ENCODE measurements at regions not wholly inside any gene's neighbourhood (a gene's known extent, or its start where the extent isn't known, plus 50 kb on each side); places are given as distances from the start of the nearest gene placed in this dataset.
"Not testable (repeated sequence)": the region's sequence is repeated elsewhere in the genome, so short reads cannot be mapped to it uniquely, and the experiment has no call there.

- DNase-seq (ENCODE audit: low spot score) = not testable (repeated sequence)
These were observed 61.7 kb downstream of the DMRTA1 start for GRCh38 chr9:22508354-22508753.

- DNase-seq (ENCODE audit: low spot score) = no peak
These were observed 62.2 kb downstream of the DMRTA1 start for GRCh38 chr9:22508790-22509189.

GRCh38 chr9:22512495-22512894 is 65.9 kb downstream of the DMRTA1 start:
- DNase-seq (ENCODE audit: low spot score) = no peak

GRCh38 chr9:22514871-22515270 is 68.2 kb downstream of the DMRTA1 start:
- peak; percentile 25 for DNase-seq (ENCODE audit: low spot score)

DNA sequence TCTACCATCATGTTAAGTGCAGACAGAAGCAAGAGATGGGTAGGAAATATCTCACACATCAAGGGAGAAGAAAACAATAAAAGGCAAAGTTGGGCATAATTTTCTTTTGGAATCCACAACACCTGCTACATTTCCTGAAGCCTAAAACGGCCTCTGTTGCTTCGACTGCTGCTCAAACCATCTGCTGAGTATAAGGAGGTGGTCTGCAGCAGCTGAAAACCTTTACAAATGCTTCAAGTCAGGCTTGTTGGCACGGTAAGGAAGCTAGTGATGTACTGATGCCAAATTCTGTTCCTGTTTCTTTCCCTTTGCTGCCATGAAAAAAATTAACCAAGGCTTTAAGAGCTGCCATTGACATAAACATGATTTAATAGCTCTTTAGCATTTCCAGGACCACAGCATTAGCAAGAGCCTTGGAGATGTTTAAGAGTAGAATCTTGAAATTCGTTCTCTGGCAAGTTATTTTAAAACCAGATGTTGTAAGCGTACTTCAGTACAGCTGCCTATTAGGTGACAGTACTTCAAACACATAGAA is 75.6 kb downstream of the DMRTA1 start:
- DNase-seq (ENCODE audit: low spot score) = no peak

DNA sequence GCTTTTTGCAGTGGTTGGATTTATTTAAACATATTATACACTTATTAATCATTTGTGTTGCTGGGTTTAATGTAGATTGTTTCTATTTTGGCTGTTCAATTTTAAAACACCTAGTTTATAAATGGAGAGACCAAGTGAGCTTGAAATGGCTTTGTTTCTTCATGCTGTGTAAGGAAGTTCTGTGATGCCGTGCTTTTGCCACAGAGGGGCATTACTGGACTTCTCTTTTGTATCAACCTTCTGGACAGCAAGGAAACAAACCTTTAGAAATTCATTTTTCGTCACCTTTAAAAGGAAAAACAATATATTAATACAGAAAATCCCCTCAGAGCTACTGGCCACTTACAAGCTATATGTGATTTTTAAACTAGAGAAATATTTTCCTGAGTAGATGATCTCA is 81.9 kb downstream of the DMRTA1 start:
- DNase-seq (ENCODE audit: low spot score) = peak; percentile 41

DNA sequence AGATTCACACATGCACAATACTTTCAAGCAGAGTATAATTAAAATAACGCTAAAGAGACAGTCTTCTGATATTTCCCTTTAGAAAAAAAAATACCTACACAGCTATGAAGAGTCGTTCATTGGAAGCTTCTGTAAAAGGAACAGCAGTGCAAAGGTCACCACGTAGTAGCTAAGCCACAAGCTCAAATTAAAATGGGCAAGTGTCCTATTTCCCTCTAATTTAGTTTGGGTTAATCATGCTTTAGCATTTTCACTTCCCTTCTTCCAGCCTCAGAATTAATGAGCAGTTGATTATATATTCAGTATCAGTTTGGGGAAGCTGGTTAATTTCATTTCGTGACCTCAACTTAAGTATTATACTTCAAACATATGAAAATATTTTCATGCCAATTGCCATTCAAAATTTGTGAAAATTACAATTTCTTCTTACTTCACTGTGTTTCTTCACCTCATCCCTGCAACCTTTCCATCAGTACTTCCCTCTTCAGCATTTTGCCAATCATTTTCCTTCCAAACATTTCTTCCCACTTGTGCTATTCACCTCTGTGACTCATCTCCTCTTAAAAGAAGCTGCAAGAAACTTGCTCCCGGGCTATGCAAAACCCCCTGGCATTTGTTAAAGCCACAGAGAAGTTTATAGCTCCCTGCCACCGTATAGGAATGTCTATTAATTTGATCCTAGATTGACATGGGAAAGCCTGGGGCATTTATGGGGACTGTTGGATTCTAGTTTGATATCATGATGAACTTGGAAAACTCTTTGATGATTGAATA is 83.0 kb downstream of the DMRTA1 start:
- DNase-seq (ENCODE audit: low spot score) = peak; percentile 11

DNA sequence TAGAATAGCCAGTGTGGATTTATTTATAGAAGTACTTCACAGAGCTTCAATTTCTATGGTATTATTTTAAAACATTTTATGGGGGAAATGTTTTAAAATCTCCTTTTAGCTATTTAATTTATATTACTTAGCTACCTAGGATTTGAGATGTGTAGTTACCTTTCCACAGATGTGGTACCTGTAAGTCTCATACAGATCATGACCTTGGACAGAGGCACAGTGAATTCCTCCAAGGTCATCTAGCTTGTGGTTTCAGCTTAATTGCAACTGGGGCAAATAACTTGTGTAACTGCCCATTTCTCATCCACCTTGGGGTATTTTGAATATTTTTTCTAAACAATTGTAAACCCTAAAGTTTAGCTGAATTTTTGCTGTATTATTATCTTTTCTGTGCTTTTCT is 89.2 kb downstream of the DMRTA1 start:
- DNase-seq (ENCODE audit: low spot score) = no peak

- no peak for DNase-seq (ENCODE audit: low spot score)
These were observed 91.1 kb downstream of the DMRTA1 start for GRCh38 chr9:22537721-22538120.

DNA sequence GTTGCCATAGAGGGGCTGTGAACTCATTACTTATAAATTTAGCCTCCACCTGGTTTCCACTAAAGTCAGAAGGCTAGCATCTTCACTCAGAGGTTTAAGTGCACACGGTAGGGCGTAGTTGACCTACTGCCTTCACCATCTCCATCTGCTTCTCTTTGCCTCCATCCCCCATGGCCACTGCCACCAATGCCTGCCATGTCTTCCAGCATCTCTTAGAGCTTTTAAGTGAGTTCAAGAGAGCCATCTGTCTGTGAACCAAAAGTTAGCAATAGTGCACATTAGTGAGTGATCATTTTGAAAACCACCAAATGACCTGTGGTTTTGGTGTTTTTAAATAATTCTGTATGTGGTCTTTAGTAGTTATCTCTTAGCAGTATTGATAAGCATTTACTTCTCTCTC is 102.0 kb downstream of the DMRTA1 start:
- DNase-seq (ENCODE audit: low spot score) = no peak

- no peak for DNase-seq (ENCODE audit: low spot score)
These were observed 128.1 kb downstream of the DMRTA1 start for GRCh38 chr9:22574740-22575139.

- no peak for DNase-seq (ENCODE audit: low spot score)
These were observed 134.2 kb downstream of the DMRTA1 start for GRCh38 chr9:22580788-22581187.

DNA sequence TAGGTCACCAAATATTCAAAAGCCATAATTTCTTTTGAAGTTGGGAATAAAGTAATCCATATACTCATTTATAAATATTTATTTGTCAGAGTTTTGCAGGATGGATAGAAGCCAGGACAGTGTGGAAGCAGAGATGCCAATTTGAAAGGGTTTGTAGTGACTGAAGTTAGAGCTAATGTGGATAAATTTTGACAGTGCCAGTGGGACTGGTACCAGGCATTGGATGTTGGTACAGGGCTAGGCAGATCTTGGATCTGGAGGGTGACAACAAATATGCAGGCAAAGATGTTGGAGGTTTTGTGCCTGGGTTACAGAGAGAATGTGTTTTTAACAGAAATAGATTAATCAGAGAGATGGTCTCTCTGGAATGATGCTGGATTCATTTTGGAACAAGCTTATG is 135.6 kb downstream of the DMRTA1 start:
- DNase-seq (ENCODE audit: low spot score) = no peak

- no peak for DNase-seq (ENCODE audit: low spot score)
These were observed 142.3 kb downstream of the DMRTA1 start for GRCh38 chr9:22588918-22589317.

DNA sequence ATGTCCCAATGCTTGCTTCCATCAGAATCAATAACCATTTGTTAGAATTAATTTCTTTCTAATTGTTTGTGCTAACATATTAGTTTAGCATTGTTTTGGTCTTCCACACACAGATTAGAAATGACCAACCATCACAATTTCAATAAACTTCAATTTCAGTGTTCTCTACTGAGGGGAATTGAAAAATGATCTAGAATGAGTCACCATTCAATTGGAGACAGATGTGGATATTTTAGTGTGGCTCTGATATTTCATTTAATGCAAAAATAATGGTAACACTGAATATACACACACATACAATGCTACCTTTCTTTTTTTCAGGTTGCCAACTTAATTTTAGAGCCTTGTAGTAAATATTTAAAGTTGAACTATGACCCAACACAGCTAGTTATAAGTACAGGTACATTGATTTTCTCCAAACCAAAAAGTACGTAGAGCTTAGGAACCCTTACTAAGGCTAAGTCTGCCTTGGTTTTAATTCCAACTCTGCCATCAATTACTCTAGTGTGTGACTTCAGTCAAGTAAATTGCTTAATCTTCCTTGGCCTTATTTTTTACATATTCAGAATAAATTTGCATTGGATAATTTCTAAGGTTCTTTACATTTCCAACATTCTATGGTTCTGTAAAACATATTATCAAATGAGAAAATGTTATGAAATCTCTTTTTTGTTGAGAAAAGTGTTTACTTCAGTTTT is 143.9 kb downstream of the DMRTA1 start:
- DNase-seq (ENCODE audit: low spot score) = no peak

GRCh38 chr9:22595805-22596204 is 149.2 kb downstream of the DMRTA1 start:
- DNase-seq (ENCODE audit: low spot score) = no peak

DNA sequence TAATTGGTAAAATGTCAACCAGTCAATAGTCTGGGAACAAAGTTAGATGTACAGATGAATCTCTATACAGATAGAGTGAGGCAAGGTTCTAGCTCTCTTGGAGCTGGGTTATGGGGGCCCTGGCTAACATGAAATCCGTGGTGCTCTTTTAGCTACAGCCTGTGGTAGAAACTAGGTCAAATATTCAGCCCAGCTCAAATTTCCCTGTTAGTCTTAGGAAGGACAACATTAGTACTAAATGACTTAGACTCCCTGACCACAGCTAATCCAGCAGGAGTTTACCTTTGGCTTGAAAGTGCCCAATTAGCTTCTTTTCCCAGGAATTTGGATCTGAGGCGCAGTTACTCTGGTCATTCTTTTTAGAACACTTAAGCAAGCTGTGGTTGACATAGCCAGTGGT is 170.5 kb downstream of the DMRTA1 start:
- no peak for DNase-seq (ENCODE audit: low spot score)

DNA sequence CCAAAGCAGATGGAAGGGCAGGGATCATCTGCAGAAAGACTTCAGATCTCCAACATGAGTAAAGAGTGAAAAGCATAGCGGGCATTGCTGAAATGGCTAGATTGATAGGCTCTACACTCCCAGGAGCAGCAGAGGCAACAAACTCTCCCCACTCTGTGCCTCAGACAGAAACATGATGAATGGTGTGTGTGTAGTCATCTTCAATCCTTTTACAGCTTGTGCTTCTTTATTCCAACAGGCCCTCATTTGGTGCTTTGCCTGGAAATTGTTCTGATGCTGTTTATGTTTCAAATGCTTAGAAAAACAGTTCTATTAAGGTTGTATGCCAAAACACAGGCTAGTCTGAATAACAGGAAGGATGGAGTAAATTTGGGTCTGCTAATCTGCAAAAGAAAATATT is 176.2 kb downstream of the DMRTA1 start:
- DNase-seq (ENCODE audit: low spot score) = no peak

GRCh38 chr9:22623236-22623635 is 176.6 kb downstream of the DMRTA1 start:
- no peak for DNase-seq (ENCODE audit: low spot score)

- DNase-seq (ENCODE audit: low spot score) = no peak
These were observed 178.9 kb downstream of the DMRTA1 start for GRCh38 chr9:22625540-22625939.

DNA sequence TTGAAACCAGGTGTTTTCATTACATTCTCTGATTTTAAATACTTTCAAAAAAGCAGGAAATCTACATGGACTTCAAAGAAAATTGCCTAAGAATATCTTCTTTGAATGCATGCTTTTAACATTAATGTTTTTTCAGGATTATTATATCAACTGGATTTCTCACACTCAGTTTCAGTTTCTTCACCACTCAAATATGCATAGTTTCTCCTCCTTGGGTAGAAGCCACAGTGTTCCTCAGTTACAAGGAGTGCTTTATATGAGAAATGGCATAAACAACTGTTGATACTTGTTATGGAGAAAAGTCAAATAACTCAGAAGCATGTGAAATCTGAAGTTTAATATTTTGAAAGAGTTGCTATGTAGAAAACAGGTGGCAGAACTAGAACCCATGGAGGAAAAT is 196.9 kb downstream of the DMRTA1 start:
- DNase-seq (ENCODE audit: low spot score) = no peak

DNA sequence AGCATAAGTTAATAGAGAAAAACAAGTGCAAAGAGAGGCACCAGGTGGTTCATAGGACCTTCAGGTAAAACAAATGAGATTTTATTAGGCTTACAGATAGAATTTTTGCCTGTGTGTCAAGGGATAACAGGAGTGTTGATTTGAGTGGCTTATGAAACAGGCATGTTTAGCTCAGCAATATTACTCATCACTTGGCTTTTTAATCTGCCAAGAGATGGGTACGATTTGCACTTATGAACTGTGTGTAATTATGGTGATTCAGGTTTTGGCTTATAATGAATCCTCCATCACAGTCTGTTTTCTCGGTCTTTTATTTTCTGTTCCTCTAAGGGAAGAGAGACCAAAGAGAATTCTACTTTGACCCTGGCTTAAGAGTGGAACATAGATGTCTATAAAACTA is 199.3 kb downstream of the DMRTA1 start:
- DNase-seq (ENCODE audit: low spot score) = peak; percentile 35

DNA sequence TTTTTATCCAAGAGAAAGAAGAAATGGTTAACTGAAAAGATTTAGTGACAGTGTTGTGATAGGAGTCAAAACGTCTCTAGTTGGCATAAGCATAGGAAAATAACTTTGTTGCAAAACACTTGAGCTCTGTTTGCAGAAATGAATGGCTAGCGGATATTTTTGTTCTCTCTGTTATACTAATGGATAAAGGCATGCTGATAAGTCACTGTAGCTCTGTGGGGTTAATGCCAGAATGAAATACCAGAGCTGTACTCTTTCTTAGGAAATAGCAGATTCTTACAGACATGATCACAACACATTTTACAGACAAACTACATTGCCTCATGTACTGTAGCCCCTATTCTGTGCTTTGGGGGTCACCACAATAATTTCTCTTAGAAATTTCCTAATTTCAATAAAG is 202.8 kb downstream of the DMRTA1 start:
- no peak for DNase-seq (ENCODE audit: low spot score)

DNA sequence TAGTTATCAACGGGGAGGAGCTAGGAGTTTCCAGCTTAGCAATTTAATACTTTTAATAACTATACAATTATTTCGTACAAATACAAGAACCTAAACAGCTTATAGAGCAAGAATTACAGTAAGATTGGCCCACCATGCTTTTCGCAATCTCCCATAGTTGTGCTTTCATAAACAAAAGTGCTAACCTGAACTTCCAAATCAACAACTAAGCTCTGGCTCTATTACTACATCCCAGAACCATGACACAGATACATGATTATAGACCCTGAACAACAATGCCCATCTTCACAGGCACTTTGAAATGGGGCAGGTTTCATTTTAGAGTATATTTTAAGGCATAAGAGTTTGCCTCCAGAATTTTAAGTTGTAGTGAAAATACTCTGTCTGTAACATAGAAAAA is 203.5 kb downstream of the DMRTA1 start:
- DNase-seq (ENCODE audit: low spot score) = no peak

All from RKO (cell line).